DND-41 (cell line): ENCODE measurements at regions not wholly inside any gene's neighbourhood (a gene's known extent, or its start where the extent isn't known, plus 50 kb on each side); places are given as distances from the start of the nearest gene placed in this dataset.

Experiments
- CTCF ChIP-seq: IDR thresholded peaks from 2 replicates; pipeline ENCODE4 v1.5.1; 2012; ENCODE audit warnings: borderline replicate concordance, low read length, moderate library complexity, mild to moderate bottlenecking; ENCODE audit not compliant: poor library complexity, severe bottlenecking; ENCODE audit errors: extremely low read depth
- EZH2 ChIP-seq: IDR thresholded peaks from 3 replicates; pipeline ENCODE4 v1.6.1; 2012; ENCODE audit warnings: borderline replicate concordance, low read depth, mild to moderate bottlenecking, moderate library complexity, low read length, inconsistent platforms; ENCODE audit not compliant: severe bottlenecking

DNA sequence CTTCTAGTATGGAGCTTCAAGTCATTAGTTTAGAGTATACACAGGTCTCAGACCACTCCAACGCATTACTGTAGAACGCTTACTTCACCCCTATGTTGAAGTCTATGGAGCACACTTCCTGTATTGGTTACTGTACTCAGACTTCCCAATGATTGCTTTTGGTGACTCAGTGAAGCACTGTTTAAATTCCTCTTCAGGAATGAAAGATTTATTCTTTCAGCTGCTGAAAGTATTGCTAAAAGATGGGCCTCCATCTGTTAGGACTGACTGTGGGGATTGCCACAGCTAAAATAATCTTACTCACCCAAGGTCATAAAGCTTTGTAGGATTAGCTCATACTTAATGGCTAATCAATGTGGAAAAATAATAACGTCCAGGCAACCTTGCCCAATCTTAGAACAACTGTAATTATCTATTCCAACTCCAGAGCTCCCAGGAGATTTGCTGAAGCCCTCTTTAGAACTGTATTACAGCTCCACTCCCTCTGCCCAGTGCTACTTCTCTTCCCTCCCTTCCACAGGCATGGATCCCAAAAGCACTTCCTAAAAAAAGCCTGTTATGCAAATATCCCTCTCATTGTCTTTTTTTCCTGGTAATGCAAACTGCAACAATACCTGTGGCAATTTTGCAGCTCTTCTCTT lies 281.9 kb upstream of the HS3ST1 start:
- TF ChIP-seq CTCF: no peak
- no peak for TF ChIP-seq EZH2
